ENCODE measurements at regions not wholly inside any gene's neighbourhood (a gene's known extent, or its start where the extent isn't known, plus 50 kb on each side); places are given as distances from the start of the nearest gene placed in this dataset.

- Histone ChIP-seq H3K27ac (no peak overlapping the region), H3K4me1 (peaks cover 4 to 12% of the 10 kb centered on the region in 2 donors), H3K36me3 (no peaks in the 10 kb centered on the region), H3K4me3 (replicated peaks in 1 of 3) (no peak overlapping the region), H3K27me3 (no peaks in the 10 kb centered on the region), H3K9me3 (no peaks in the 10 kb centered on the region)
- DNase-seq, result no peak
- WGBS, 2 donors, result 87 to 89% methylated on average over 4 of the region's 4 CpGs
- no peak for TF ChIP-seq POLR2A (IDR thresholded peaks at IDR 0.05)
- TF ChIP-seq, protein P1, sequence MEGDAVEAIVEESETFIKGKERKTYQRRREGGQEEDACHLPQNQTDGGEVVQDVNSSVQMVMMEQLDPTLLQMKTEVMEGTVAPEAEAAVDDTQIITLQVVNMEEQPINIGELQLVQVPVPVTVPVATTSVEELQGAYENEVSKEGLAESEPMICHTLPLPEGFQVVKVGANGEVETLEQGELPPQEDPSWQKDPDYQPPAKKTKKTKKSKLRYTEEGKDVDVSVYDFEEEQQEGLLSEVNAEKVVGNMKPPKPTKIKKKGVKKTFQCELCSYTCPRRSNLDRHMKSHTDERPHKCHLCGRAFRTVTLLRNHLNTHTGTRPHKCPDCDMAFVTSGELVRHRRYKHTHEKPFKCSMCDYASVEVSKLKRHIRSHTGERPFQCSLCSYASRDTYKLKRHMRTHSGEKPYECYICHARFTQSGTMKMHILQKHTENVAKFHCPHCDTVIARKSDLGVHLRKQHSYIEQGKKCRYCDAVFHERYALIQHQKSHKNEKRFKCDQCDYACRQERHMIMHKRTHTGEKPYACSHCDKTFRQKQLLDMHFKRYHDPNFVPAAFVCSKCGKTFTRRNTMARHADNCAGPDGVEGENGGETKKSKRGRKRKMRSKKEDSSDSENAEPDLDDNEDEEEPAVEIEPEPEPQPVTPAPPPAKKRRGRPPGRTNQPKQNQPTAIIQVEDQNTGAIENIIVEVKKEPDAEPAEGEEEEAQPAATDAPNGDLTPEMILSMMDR (IDR thresholded peaks at IDR 0.05), result no peak
- intact Hi-C loops (cut with DNase I), result no loop called here
Observed at GRCh38 chr5:109917154-109917546, 227.4 kb downstream of the MAN2A1 start.

GRCh38 chr5:109917966-109918365 lies 228.2 kb downstream of the MAN2A1 start:
- 81 to 90% methylated on average over 4 of the region's 4 CpGs for WGBS, 2 donors
- no peak for TF ChIP-seq POLR2A (IDR thresholded peaks at IDR 0.05)
- TF ChIP-seq, protein P1 (IDR thresholded peaks at IDR 0.05), result no peak
- H3K27me3 ChIP-seq, result no peaks in the 10 kb centered on the region
- H3K36me3 ChIP-seq, result no peaks in the 10 kb centered on the region
- no peak for DNase-seq
- H3K9me3 ChIP-seq, result no peaks in the 10 kb centered on the region
- H3K27ac ChIP-seq, result no peak overlapping the region
- H3K4me3 ChIP-seq (replicated peaks in 1 of 3), result no peak overlapping the region
- peaks cover 4 to 16% of the 10 kb centered on the region in 2 donors for H3K4me1 ChIP-seq
- intact Hi-C loops (cut with DNase I), result no loop called here

DNA sequence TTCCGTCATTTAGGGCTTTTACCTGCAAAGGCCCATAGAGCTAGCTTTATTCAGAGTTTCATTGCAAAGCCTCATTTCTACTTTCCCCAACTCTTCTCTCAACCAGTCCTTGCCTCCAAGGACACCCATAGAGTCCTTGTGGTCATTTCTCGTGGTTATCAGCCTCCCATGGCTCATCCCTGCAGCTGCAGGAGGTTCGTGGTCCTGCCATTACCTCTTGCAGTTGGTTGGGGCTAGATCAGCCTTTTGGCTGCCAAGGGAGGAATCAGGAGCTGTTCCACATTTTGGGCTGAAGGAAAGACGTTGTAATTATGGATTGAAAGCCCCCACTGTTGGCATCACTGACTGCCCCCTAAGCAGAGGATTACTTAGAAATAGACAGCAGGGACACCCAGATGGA lies 231.0 kb downstream of the MAN2A1 start:
- no peak overlapping the region for H3K27ac ChIP-seq
- intact Hi-C loops (cut with DNase I), result no loop called here
- peaks cover 4 to 16% of the 10 kb centered on the region in 2 donors for H3K4me1 ChIP-seq
- no peaks in the 10 kb centered on the region for H3K27me3 ChIP-seq
- no peak for DNase-seq
- H3K4me3 ChIP-seq (replicated peaks in 1 of 3), result no peak overlapping the region
- TF ChIP-seq, protein P1 (IDR thresholded peaks at IDR 0.05), result no peak
- TF ChIP-seq POLR2A (IDR thresholded peaks at IDR 0.05), result no peak
- no peaks in the 10 kb centered on the region for H3K9me3 ChIP-seq
- H3K36me3 ChIP-seq, result no peaks in the 10 kb centered on the region
- WGBS, 2 donors, result 91% methylated on average over 4 of the region's 4 CpGs

DNA sequence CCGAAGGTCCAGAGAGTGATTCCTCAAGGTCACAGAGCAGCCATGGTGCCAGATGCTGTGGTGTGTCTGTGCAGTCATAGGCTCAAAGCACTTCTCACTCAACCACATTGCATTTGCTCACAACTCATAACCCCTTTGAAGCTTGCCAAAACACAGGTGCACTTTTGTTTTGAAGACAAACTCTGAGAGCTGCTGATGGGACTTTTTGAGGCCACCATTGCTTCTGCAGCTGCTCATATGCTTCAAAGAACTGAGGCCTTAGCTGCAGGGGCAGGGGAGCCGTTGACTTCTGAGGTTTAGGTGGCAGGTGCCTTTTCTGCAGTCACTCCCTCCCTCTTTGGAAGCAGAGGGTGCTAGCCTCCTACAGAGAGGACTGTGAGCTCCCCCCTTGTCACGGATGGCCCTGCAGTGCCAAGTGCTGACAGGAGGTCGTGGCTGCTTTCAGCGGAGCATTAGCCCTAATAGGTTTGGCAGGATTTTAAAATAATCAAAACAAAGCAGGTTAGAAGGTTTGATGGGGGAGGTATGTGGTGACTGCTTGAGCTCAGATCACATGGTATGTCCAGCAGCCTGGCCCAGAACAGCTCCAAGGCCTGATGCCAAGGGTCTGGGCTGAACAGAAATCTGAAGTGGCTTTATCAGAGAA lies 232.1 kb downstream of the MAN2A1 start:
- peak; percentile 87 to 91 for DNase-seq
- whole genome bisulfite sequencing, 2 donors, result 14 to 24% methylated on average over 5 of the region's 5 CpGs
- Histone ChIP-seq H3K27ac (peak overlapping the region; percentile 39 to 70 (median 56)), H3K9me3 (no peaks in the 10 kb centered on the region), H3K4me1 (peaks cover 4 to 16% of the 10 kb centered on the region in 2 donors), H3K4me3 (replicated peaks in 1 of 3) (no peak overlapping the region), H3K36me3 (no peaks in the 10 kb centered on the region), H3K27me3 (no peaks in the 10 kb centered on the region)
- intact Hi-C loops (cut with DNase I), result no loop called here
- no peak for TF ChIP-seq POLR2A (IDR thresholded peaks at IDR 0.05)
- TF ChIP-seq, protein P1 (IDR thresholded peaks at IDR 0.05), result peak in 1 of 6 experiments; percentile 3

DNA sequence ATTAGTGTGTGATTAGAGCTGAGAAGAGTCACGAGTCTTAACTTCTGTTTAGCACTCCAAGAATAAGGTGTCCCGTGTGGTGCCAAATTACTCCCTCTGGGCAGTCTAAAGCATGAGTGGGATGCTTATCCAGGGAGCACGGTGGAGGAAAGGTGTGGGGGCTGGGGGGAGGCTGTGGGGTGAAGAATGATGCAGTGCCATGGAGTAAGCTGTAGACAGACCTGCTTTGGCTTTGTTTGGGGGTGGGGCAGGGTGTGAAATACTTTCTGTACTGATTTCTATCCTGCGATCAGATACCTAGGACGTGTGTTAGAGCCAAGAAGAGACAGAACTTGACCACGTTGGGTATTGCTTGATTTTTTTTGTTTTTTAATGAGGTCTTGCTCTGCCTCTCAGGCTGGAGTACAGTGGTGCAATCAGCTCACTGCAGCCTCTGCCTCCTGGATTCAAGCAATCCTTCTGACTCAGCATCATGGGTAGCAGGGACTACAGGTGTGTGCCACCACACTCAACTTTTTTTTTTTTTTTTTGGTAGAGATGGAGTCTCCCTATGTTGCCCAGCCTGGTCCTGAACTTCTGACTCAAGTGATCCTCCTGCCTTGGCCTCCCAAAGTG lies 232.8 kb downstream of the MAN2A1 start:
- peaks cover 4 to 16% of the 10 kb centered on the region in 2 donors for H3K4me1 ChIP-seq
- 26 to 31% methylated on average over 6 of the region's 6 CpGs for WGBS, 2 donors
- no peaks in the 10 kb centered on the region for H3K27me3 ChIP-seq
- intact Hi-C loops (cut with DNase I), result no loop called here
- no peaks in the 10 kb centered on the region for H3K36me3 ChIP-seq
- peak overlapping the region in 2 of 3 donors; percentile 0 to 70 for H3K27ac ChIP-seq
- H3K9me3 ChIP-seq, result no peaks in the 10 kb centered on the region
- TF ChIP-seq, protein P1 (IDR thresholded peaks at IDR 0.05), result peak in 1 of 6 experiments; percentile 25
- TF ChIP-seq POLR2A (IDR thresholded peaks at IDR 0.05), result no peak
- no peak overlapping the region for H3K4me3 ChIP-seq (replicated peaks in 1 of 3)
- DNase-seq, result no peak
